ENCODE measurements at regions not wholly inside any gene's neighbourhood (a gene's known extent, or its start where the extent isn't known, plus 50 kb on each side); places are given as distances from the start of the nearest gene placed in this dataset.

GRCh38 chrX:1918780-1919179, 303.9 kb downstream of the ASMT start:
- H3K4me3 ChIP-seq (ENCODE audit: low read length): no peak overlapping the region
- DNase-seq (ENCODE audit: low read depth, low spot score): no peak

- no peak overlapping the region for H3K4me3 ChIP-seq (ENCODE audit: low read length)
- no peak for DNase-seq (ENCODE audit: low read depth, low spot score)
Observed at GRCh38 chrX:1925053-1925481, 310.2 kb downstream of the ASMT start.

- no peak for DNase-seq (ENCODE audit: low read depth, low spot score)
- no peak overlapping the region for H3K4me3 ChIP-seq (ENCODE audit: low read length)
Observed at GRCh38 chrX:1928805-1929204, 313.9 kb downstream of the ASMT start.

GRCh38 chrX:1932231-1932630, 317.4 kb downstream of the ASMT start:
- DNase-seq (ENCODE audit: low read depth, low spot score): no peak
- no peak overlapping the region for H3K4me3 ChIP-seq (ENCODE audit: low read length)

- no peak for DNase-seq (ENCODE audit: low read depth, low spot score)
- H3K4me3 ChIP-seq (ENCODE audit: low read length): no peak overlapping the region
Observed at GRCh38 chrX:1933964-1934363, 319.1 kb downstream of the ASMT start.

- no peak for DNase-seq (ENCODE audit: low read depth, low spot score)
- H3K4me3 ChIP-seq (ENCODE audit: low read length): no peak overlapping the region
Observed at GRCh38 chrX:1935805-1936204, 320.9 kb downstream of the ASMT start.

GRCh38 chrX:1938190-1938589, 323.3 kb downstream of the ASMT start:
- DNase-seq (ENCODE audit: low read depth, low spot score): no peak
- H3K4me3 ChIP-seq (ENCODE audit: low read length): no peak overlapping the region

- no peak overlapping the region for H3K4me3 ChIP-seq (ENCODE audit: low read length)
- no peak for DNase-seq (ENCODE audit: low read depth, low spot score)
Observed at GRCh38 chrX:1941321-1941720, 326.5 kb downstream of the ASMT start.

GRCh38 chrX:1945879-1946278, 331.0 kb downstream of the ASMT start:
- no peak overlapping the region for H3K4me3 ChIP-seq (ENCODE audit: low read length)
- DNase-seq (ENCODE audit: low read depth, low spot score): no peak

GRCh38 chrX:1946974-1947373, 332.1 kb downstream of the ASMT start:
- DNase-seq (ENCODE audit: low read depth, low spot score): no peak
- H3K4me3 ChIP-seq (ENCODE audit: low read length): no peak overlapping the region

Data from Jurkat, Clone E6-1 (cell line).